Tibial nerve (tissue), 4 donors: ENCODE measurements at regions not wholly inside any gene's neighbourhood (a gene's known extent, or its start where the extent isn't known, plus 50 kb on each side); places are given as distances from the start of the nearest gene placed in this dataset.

Experiments used
- EP300 ChIP-seq, 2 donors: sonication (generic); formaldehyde crosslinking; IDR thresholded peaks; one replicate each; pipeline ENCODE4 v1.6.1; 2017; ENCODE audit warnings: antibody characterized with exemption in 2 of 2, mild to moderate bottlenecking in 1 of 2
- POLR2A ChIP-seq, 2 donors: fragments of 450-650 bp; IDR thresholded peaks; one replicate each; pipeline ENCODE4 v1.6.1; 2017; ENCODE audit warnings: antibody characterized with exemption in 2 of 2, mild to moderate bottlenecking in 2 of 2, moderate library complexity in 2 of 2
- TF ChIP-seq, protein P1 (sequence below), 5 experiments: fragments of 200-600 bp in 3 of 5; fragments of 450-650 bp in 2 of 5; sonication (generic) in 3 of 5; IDR thresholded peaks; one replicate each; pipeline ENCODE4 v1.5.1; 2016 to 2019; ENCODE audit warnings: antibody characterized with exemption in 5 of 5, mild to moderate bottlenecking in 3 of 5, moderate library complexity in 2 of 5

GRCh38 chr11:69912911-69913451 is 93.8 kb upstream of the FGF3 start:
- no peak for TF ChIP-seq POLR2A (IDR thresholded peaks at IDR 0.05)
- TF ChIP-seq, protein P1, sequence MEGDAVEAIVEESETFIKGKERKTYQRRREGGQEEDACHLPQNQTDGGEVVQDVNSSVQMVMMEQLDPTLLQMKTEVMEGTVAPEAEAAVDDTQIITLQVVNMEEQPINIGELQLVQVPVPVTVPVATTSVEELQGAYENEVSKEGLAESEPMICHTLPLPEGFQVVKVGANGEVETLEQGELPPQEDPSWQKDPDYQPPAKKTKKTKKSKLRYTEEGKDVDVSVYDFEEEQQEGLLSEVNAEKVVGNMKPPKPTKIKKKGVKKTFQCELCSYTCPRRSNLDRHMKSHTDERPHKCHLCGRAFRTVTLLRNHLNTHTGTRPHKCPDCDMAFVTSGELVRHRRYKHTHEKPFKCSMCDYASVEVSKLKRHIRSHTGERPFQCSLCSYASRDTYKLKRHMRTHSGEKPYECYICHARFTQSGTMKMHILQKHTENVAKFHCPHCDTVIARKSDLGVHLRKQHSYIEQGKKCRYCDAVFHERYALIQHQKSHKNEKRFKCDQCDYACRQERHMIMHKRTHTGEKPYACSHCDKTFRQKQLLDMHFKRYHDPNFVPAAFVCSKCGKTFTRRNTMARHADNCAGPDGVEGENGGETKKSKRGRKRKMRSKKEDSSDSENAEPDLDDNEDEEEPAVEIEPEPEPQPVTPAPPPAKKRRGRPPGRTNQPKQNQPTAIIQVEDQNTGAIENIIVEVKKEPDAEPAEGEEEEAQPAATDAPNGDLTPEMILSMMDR (IDR thresholded peaks at IDR 0.05) = peak in 2 of 5 experiments; percentile 4 to 21
- TF ChIP-seq EP300 (IDR thresholded peaks at IDR 0.05) = no peak
